GM12878 (cell line): ENCODE measurements at regions not wholly inside any gene's neighbourhood (a gene's known extent, or its start where the extent isn't known, plus 50 kb on each side); places are given as distances from the start of the nearest gene placed in this dataset.

Experiments used
- ATAC-seq: fragments of 200-7000 bp; cut with Tn5 transposase; 3 replicates; pipeline ENCODE4 v1.9.1; 2020; ENCODE audit warnings: mild to moderate bottlenecking, moderate library complexity
- BruUV-seq: library from RNA; stranded (reverse); fragments of 400-500 nt; replicated peaks from 2 replicates; lab custom pipeline; 2021; lab: Mats Ljungman, UMichigan
- CTCF ChIA-PET: fragments of 300-600 bp; sonication (Branson Sonifier 250); formaldehyde crosslinking; extraction: SDS; loops from one replicate; lab custom pipeline; 2021; ENCODE audit warnings: inconsistent platforms; lab: Yijun Ruan, JAX
- POLR2A ChIA-PET: fragments of 350-600 bp; formaldehyde crosslinking; extraction: SDS; loops from one replicate; lab custom pipeline; 2021; ENCODE audit warnings: inconsistent platforms; lab: Charles Lee
- RAD21 ChIA-PET: fragments of 300-600 bp; sonication (Branson Sonifier 250); formaldehyde crosslinking; loops from one replicate; lab custom pipeline; 2023; ENCODE audit warnings: antibody characterized with exemption; ENCODE audit not compliant: unreplicated experiment; lab: Charles Lee
- SMC1A ChIA-PET: fragments of 300-600 bp; sonication (Branson Sonifier 250); formaldehyde crosslinking; loops from one replicate; lab custom pipeline; 2023; ENCODE audit not compliant: unreplicated experiment, uncharacterized antibody; lab: Charles Lee
- DNase-seq: peaks from one replicate; pipeline ENCODE4 v3.0.0-alpha.2; 2011; ENCODE audit warnings: low read depth, low spot score
- FAIRE-seq: peaks from 3 replicates; lab custom pipeline; 2011; peaks lifted over from hg19 to GRCh38; lab: Jason Lieb, UNC
- H2AFZ ChIP-seq: 2 replicates; pipeline ENCODE4 v1.6.0; 2011; ENCODE audit warnings: low read depth, low read length, control low read depth; ENCODE audit not compliant: control insufficient read depth
- H3K27ac ChIP-seq: 2 replicates; pipeline ENCODE4 v1.5.1; 2011; ENCODE audit warnings: control low read depth; ENCODE audit not compliant: control insufficient read depth, insufficient read depth
- H3K27me3 ChIP-seq, 2 experiments: replicated peaks in 1 of 2; 2 replicates each; pipeline versions ENCODE4 v1.6.0 to v1.6.1; 2011; ENCODE audit warnings: low read length in 1 of 2; ENCODE audit not compliant: control insufficient read depth in 2 of 2, insufficient read depth in 2 of 2
- H3K36me3 ChIP-seq, 2 experiments: 2 replicates each; pipeline ENCODE4 v1.5.1; 2011; ENCODE audit warnings: low read length in 1 of 2; ENCODE audit not compliant: control insufficient read depth in 2 of 2, insufficient read depth in 2 of 2
- H3K4me1 ChIP-seq: 2 replicates; pipeline ENCODE4 v1.6.1; 2011; ENCODE audit warnings: mild to moderate bottlenecking, low read length, moderate library complexity, mixed read lengths; ENCODE audit not compliant: control insufficient read depth, insufficient read depth
- H3K4me2 ChIP-seq: 2 replicates; pipeline ENCODE4 v1.6.0; 2011; ENCODE audit warnings: control low read depth; ENCODE audit not compliant: control insufficient read depth, insufficient read depth
- H3K4me3 ChIP-seq: fragments of 200-600 bp; sonication (generic); 2 replicates; pipeline ENCODE4 v1.5.1; 2016
- H3K79me2 ChIP-seq: 2 replicates; pipeline ENCODE4 v1.6.0; 2011; ENCODE audit warnings: low read length; ENCODE audit not compliant: control insufficient read depth, insufficient read depth
- H3K9ac ChIP-seq: 2 replicates; pipeline ENCODE4 v1.8.0; 2011; ENCODE audit warnings: low read length, control low read depth, mixed read lengths; ENCODE audit not compliant: control insufficient read depth, insufficient read depth
- H3K9me3 ChIP-seq: replicated peaks from 3 replicates; pipeline ENCODE4 v1.5.1; 2011; ENCODE audit warnings: mild to moderate bottlenecking, low read length; ENCODE audit not compliant: control insufficient read depth, insufficient read depth
- H4K20me1 ChIP-seq: 2 replicates; pipeline ENCODE4 v1.6.0; 2011; ENCODE audit not compliant: control insufficient read depth, insufficient read depth
- BACH1 ChIP-seq: fragments of 450-650 bp; IDR thresholded peaks from 2 replicates; pipeline ENCODE4 v1.6.1; 2017; ENCODE audit warnings: mild to moderate bottlenecking, borderline replicate concordance
- GABPA ChIP-seq: IDR thresholded peaks from 2 replicates; pipeline ENCODE4 v1.6.1; 2014; ENCODE audit warnings: antibody characterized with exemption, low read depth, mild to moderate bottlenecking, inconsistent platforms
- IRF4 ChIP-seq: IDR thresholded peaks from 2 replicates; pipeline ENCODE4 v1.6.1; 2011; ENCODE audit warnings: low read depth, low read length
- JUNB ChIP-seq: IDR thresholded peaks from 2 replicates; pipeline ENCODE4 v1.6.1; 2016; ENCODE audit warnings: antibody characterized with exemption, mild to moderate bottlenecking
- MXI1 ChIP-seq: fragments of 150-350 bp; IDR thresholded peaks from 2 replicates; pipeline ENCODE4 v1.6.1; 2011; ENCODE audit warnings: low read depth, mild to moderate bottlenecking, inconsistent platforms, low read length, improper control_type of control experiment
- NFYB ChIP-seq: IDR thresholded peaks from 2 replicates; pipeline ENCODE4 v1.6.1; 2011; ENCODE audit warnings: low read depth, mild to moderate bottlenecking, low read length, improper control_type of control experiment, moderate library complexity; ENCODE audit not compliant: insufficient read depth
- PAX8 ChIP-seq: fragments of 450-650 bp; IDR thresholded peaks from 2 replicates; pipeline ENCODE4 v1.6.1; 2017; ENCODE audit warnings: mild to moderate bottlenecking, moderate library complexity
- SIX5 ChIP-seq: IDR thresholded peaks from 2 replicates; pipeline ENCODE4 v1.6.1; 2011; ENCODE audit warnings: mild to moderate bottlenecking, low read depth, low read length, moderate library complexity; ENCODE audit not compliant: severe bottlenecking
- SPI1 ChIP-seq: IDR thresholded peaks from 2 replicates; pipeline ENCODE4 v1.6.1; 2011; ENCODE audit warnings: low read depth, mild to moderate bottlenecking, low read length, moderate library complexity, borderline replicate concordance; ENCODE audit not compliant: insufficient read depth
- SRF ChIP-seq, 2 experiments: IDR thresholded peaks; 2 replicates each; pipeline ENCODE4 v1.6.1; 2011; ENCODE audit warnings: low read depth in 2 of 2, low read length in 2 of 2, mild to moderate bottlenecking in 1 of 2, moderate library complexity in 1 of 2
- SUPT20H ChIP-seq: IDR thresholded peaks from 2 replicates; pipeline ENCODE4 v1.6.1; 2011; ENCODE audit warnings: low read depth, mild to moderate bottlenecking, low read length, moderate library complexity, borderline replicate concordance; ENCODE audit not compliant: control insufficient read depth
- YBX1 ChIP-seq: fragments of 450-650 bp; IDR thresholded peaks from 2 replicates; pipeline ENCODE4 v1.6.1; 2016; ENCODE audit warnings: antibody characterized with exemption
- WGBS: methylation state at CpG from one replicate; pipeline ENCODE4 v1.1.6; 2016; ENCODE audit warnings: low lambda C conversion rate; ENCODE audit not compliant: insufficient replicate concordance, insufficient coverage; ENCODE audit errors: missing lambda C conversion rate; 5-methylcytosine and 5-hydroxymethylcytosine counted together
- in situ Hi-C: fragments of 300-500 bp; cut with MboI; formaldehyde crosslinking; loops from 9 replicates; pipeline ENCODE4 v1.14.3; 2018; ENCODE audit warnings: mixed read lengths
- intact Hi-C: fragments of 100-400 bp; cut with micrococcal nuclease; formaldehyde crosslinking; loops from one replicate; pipeline ENCODE4 v1.14.2; 2022; ENCODE audit not compliant: unreplicated experiment
- TF ChIP-seq, protein P1 (sequence below): fragments of 450-650 bp; IDR thresholded peaks from 2 replicates; pipeline ENCODE4 v1.6.1; 2017; ENCODE audit warnings: mild to moderate bottlenecking, moderate library complexity
- TF ChIP-seq, protein P2 (sequence below): fragments of 450-650 bp; formaldehyde crosslinking; IDR thresholded peaks from 2 replicates; pipeline ENCODE4 v1.4.0; 2020; ENCODE audit warnings: mild to moderate bottlenecking, moderate library complexity

DNA sequence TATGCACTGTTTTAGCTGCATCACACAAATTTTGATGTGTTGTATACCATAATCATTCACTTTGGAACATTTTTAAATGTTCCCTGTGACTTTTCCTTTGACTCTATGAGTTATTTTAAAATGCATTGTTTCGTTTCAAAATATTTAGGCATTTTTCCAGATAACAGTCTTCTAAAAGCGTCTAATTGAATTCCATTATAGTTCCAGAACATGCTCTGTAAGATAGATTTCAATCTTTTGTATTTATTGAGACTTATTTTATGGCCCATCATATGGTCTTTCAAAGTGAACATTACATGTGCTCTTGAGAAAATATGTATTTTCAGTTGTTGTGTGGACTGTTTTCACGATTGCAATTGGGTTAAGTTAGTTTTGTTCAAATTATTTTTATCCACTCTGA lies 98.7 kb upstream of the ARHGAP5 start:
- Histone ChIP-seq H2AFZ (no peak overlapping the region), H3K79me2 (no peaks in the 10 kb centered on the region), H3K36me3 (no peaks in the 10 kb centered on the region), H3K4me3 (no peak overlapping the region), H3K4me2 (no peak overlapping the region), H4K20me1 (no peaks in the 10 kb centered on the region), H3K27me3 (no peaks in the 10 kb centered on the region), H3K4me1 (no peaks in the 10 kb centered on the region), H3K9ac (no peak overlapping the region), H3K9me3 (no peaks in the 10 kb centered on the region), H3K27ac (no peak overlapping the region)
- 0% methylated on average over 3 of the region's 3 CpGs for WGBS
- no peak for ATAC-seq
- CTCF ChIA-PET: no interaction called here
- no peak for FAIRE-seq
- no TSS peak for BruUV-seq
- SMC1A ChIA-PET: interaction anchor here (1.2 to 1.7 kb wide), 3 partner anchors 9 to 19 kb away, joined by 3 to 5 read pairs (median 5); no protein-coding TSS in a partner anchor
- POLR2A ChIA-PET: no interaction called here
- RAD21 ChIA-PET: no interaction called here
- intact Hi-C loops: no loop called here
- no peak for DNase-seq
- in situ Hi-C loops: no loop called here
- TF ChIP-seq IRF4: no peak
- TF ChIP-seq SUPT20H: no peak
- TF ChIP-seq YBX1: no peak
- no peak for TF ChIP-seq JUNB
- no peak for TF ChIP-seq MXI1
- TF ChIP-seq, protein P1, sequence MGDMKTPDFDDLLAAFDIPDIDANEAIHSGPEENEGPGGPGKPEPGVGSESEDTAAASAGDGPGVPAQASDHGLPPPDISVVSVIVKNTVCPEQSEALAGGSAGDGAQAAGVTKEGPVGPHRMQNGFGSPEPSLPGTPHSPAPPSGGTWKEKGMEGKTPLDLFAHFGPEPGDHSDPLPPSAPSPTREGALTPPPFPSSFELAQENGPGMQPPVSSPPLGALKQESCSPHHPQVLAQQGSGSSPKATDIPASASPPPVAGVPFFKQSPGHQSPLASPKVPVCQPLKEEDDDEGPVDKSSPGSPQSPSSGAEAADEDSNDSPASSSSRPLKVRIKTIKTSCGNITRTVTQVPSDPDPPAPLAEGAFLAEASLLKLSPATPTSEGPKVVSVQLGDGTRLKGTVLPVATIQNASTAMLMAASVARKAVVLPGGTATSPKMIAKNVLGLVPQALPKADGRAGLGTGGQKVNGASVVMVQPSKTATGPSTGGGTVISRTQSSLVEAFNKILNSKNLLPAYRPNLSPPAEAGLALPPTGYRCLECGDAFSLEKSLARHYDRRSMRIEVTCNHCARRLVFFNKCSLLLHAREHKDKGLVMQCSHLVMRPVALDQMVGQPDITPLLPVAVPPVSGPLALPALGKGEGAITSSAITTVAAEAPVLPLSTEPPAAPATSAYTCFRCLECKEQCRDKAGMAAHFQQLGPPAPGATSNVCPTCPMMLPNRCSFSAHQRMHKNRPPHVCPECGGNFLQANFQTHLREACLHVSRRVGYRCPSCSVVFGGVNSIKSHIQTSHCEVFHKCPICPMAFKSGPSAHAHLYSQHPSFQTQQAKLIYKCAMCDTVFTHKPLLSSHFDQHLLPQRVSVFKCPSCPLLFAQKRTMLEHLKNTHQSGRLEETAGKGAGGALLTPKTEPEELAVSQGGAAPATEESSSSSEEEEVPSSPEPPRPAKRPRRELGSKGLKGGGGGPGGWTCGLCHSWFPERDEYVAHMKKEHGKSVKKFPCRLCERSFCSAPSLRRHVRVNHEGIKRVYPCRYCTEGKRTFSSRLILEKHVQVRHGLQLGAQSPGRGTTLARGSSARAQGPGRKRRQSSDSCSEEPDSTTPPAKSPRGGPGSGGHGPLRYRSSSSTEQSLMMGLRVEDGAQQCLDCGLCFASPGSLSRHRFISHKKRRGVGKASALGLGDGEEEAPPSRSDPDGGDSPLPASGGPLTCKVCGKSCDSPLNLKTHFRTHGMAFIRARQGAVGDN: no peak
- TF ChIP-seq, protein P2, sequence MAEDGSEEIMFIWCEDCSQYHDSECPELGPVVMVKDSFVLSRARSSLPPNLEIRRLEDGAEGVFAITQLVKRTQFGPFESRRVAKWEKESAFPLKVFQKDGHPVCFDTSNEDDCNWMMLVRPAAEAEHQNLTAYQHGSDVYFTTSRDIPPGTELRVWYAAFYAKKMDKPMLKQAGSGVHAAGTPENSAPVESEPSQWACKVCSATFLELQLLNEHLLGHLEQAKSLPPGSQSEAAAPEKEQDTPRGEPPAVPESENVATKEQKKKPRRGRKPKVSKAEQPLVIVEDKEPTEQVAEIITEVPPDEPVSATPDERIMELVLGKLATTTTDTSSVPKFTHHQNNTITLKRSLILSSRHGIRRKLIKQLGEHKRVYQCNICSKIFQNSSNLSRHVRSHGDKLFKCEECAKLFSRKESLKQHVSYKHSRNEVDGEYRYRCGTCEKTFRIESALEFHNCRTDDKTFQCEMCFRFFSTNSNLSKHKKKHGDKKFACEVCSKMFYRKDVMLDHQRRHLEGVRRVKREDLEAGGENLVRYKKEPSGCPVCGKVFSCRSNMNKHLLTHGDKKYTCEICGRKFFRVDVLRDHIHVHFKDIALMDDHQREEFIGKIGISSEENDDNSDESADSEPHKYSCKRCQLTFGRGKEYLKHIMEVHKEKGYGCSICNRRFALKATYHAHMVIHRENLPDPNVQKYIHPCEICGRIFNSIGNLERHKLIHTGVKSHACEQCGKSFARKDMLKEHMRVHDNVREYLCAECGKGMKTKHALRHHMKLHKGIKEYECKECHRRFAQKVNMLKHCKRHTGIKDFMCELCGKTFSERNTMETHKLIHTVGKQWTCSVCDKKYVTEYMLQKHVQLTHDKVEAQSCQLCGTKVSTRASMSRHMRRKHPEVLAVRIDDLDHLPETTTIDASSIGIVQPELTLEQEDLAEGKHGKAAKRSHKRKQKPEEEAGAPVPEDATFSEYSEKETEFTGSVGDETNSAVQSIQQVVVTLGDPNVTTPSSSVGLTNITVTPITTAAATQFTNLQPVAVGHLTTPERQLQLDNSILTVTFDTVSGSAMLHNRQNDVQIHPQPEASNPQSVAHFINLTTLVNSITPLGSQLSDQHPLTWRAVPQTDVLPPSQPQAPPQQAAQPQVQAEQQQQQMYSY (CRISPR knock-in tag): no peak
- TF ChIP-seq NFYB: no peak
- TF ChIP-seq SPI1: no peak
- TF ChIP-seq PAX8: no peak
- TF ChIP-seq GABPA: no peak
- no peak for TF ChIP-seq SIX5
- no peak for TF ChIP-seq BACH1
- no peak for TF ChIP-seq SRF (IDR thresholded peaks at IDR 0.05; ENCODE audit: low read depth in 2 of 2, low read length in 2 of 2)
